Esophagus muscularis mucosa (tissue), 4 donors: ENCODE measurements at regions not wholly inside any gene's neighbourhood (a gene's known extent, or its start where the extent isn't known, plus 50 kb on each side); places are given as distances from the start of the nearest gene placed in this dataset.
"Not testable (repeated sequence)": the region's sequence is repeated elsewhere in the genome, so short reads cannot be mapped to it uniquely, and the experiment has no call there.

Experiments used
- DNase-seq: peaks from one replicate; pipeline ENCODE4 v3.0.0-alpha.2; 2017; ENCODE audit errors: extremely low spot score
- H3K27ac ChIP-seq, 4 donors: fragments of 200-600 bp; sonication (generic); replicated peaks in 1 of 4; 1 replicate in 3 of 4; 2 replicates in 1 of 4; pipeline ENCODE4 v1.5.1; 2016 to 2019; ENCODE audit warnings: mild to moderate bottlenecking in 1 of 4
- H3K27me3 ChIP-seq, 4 donors: fragments of 200-600 bp; sonication (generic); one replicate each; pipeline versions ENCODE4 v1.5.1 to v1.6.0; 2016 to 2019
- H3K36me3 ChIP-seq, 4 donors: fragments of 200-600 bp; sonication (generic); one replicate each; pipeline ENCODE4 v1.5.1; 2016 to 2019
- H3K4me1 ChIP-seq, 4 donors: fragments of 200-600 bp; sonication (generic); one replicate each; pipeline ENCODE4 v1.5.1; 2016 to 2019
- H3K4me3 ChIP-seq, 4 donors: fragments of 200-600 bp; sonication (generic); 1 replicate in 2 of 4; 2 replicates in 2 of 4; pipeline ENCODE4 v1.5.1; 2016 to 2019; ENCODE audit warnings: mild to moderate bottlenecking in 4 of 4, moderate library complexity in 1 of 4
- H3K9me3 ChIP-seq, 4 donors: fragments of 200-600 bp; sonication (generic); 1 replicate in 3 of 4; 2 replicates in 1 of 4; pipeline ENCODE4 v1.5.1; 2016 to 2019
- CTCF ChIP-seq, 3 experiments: fragments of 200-600 bp in 2 of 3; fragments of 450-650 bp in 1 of 3; sonication (generic) in 2 of 3; IDR thresholded peaks; one replicate each; pipeline ENCODE4 v1.5.1; 2017 to 2019; ENCODE audit warnings: antibody characterized with exemption in 3 of 3, mild to moderate bottlenecking in 2 of 3, moderate library complexity in 1 of 3
- EP300 ChIP-seq: sonication (generic); formaldehyde crosslinking; IDR thresholded peaks from one replicate; pipeline ENCODE4 v1.6.1; 2017; ENCODE audit warnings: antibody characterized with exemption
- POLR2A ChIP-seq: fragments of 450-650 bp; IDR thresholded peaks from one replicate; pipeline ENCODE4 v1.6.1; 2017; ENCODE audit warnings: antibody characterized with exemption, moderate library complexity, mild to moderate bottlenecking, low read depth
- POLR2AphosphoS5 ChIP-seq, 2 donors: sonication (generic); formaldehyde crosslinking; IDR thresholded peaks; one replicate each; pipeline ENCODE4 v1.6.1; 2017; ENCODE audit warnings: antibody characterized with exemption in 2 of 2
- WGBS: methylation state at CpG from one replicate; pipeline ENCODE4 v1.1.5; 2018; 5-methylcytosine and 5-hydroxymethylcytosine counted together
- intact Hi-C: fragments of 100-400 bp; cut with DNase I; formaldehyde crosslinking; loops from one replicate; pipeline ENCODE4 v1.15.1; 2023

GRCh38 chr15:59791079-59791478, 102.0 kb upstream of the BNIP2 start:
- intact Hi-C loops: no loop called here
- TF ChIP-seq EP300: no peak
- no peak for TF ChIP-seq CTCF (IDR thresholded peaks at IDR 0.05)
- TF ChIP-seq POLR2A: no peak
- TF ChIP-seq POLR2AphosphoS5 (IDR thresholded peaks at IDR 0.05): no peak
- no peak overlapping the region for H3K27ac ChIP-seq

GRCh38 chr15:59786466-59786865, 97.3 kb upstream of the BNIP2 start:
- 100% methylated on average over 3 of the region's 3 CpGs for WGBS
- DNase-seq, H3K4me3 ChIP-seq, H3K9me3 ChIP-seq, H3K36me3 ChIP-seq, H3K27ac ChIP-seq, intact Hi-C loops, H3K4me1 ChIP-seq: not testable (repeated sequence)
- H3K27me3 ChIP-seq: peaks cover 0 to 28% (median 0%) of the 10 kb centered on the region in 4 donors

More at GRCh38 chr15:59791079-59791478, 102.0 kb upstream of the BNIP2 start:
- H3K27me3 ChIP-seq: peaks cover 0 to 34% (median 0%) of the 10 kb centered on the region in 4 donors
- no peaks in the 10 kb centered on the region for H3K4me1 ChIP-seq
- H3K36me3 ChIP-seq: no peaks in the 10 kb centered on the region
- 85% methylated on average over 5 of the region's 5 CpGs for WGBS
- H3K4me3 ChIP-seq: no peak overlapping the region
- DNase-seq: no peak
- no peaks in the 10 kb centered on the region for H3K9me3 ChIP-seq

- 75% methylated on average over 1 of the region's 1 CpG for WGBS
- H3K36me3 ChIP-seq, H3K27ac ChIP-seq, H3K4me3 ChIP-seq, H3K9me3 ChIP-seq, intact Hi-C loops, DNase-seq, H3K4me1 ChIP-seq: not testable (repeated sequence)
- peaks cover 0 to 23% (median 0%) of the 10 kb centered on the region in 4 donors for H3K27me3 ChIP-seq
Measured at GRCh38 chr15:59785981-59786380, 96.9 kb upstream of the BNIP2 start.

GRCh38 chr15:59783774-59784520, 94.8 kb upstream of the BNIP2 start:
- H3K4me1 ChIP-seq, H3K9me3 ChIP-seq, DNase-seq, intact Hi-C loops, H3K4me3 ChIP-seq, H3K27ac ChIP-seq, H3K36me3 ChIP-seq: not testable (repeated sequence)
- WGBS: 65% methylated on average over 7 of the region's 8 CpGs
- H3K27me3 ChIP-seq: peaks cover 0 to 14% (median 0%) of the 10 kb centered on the region in 4 donors

GRCh38 chr15:59779110-59779509, 90.0 kb upstream of the BNIP2 start:
- WGBS: 90% methylated on average over 1 of the region's 1 CpG
- H3K27ac ChIP-seq: no peak overlapping the region
- H3K27me3 ChIP-seq: peaks cover 0 to 3% (median 0%) of the 10 kb centered on the region in 4 donors
- H3K4me1 ChIP-seq: no peaks in the 10 kb centered on the region
- no peaks in the 10 kb centered on the region for H3K9me3 ChIP-seq
- intact Hi-C loops: no loop called here
- no peak overlapping the region for H3K4me3 ChIP-seq
- TF ChIP-seq EP300 (no peak), POLR2AphosphoS5 (IDR thresholded peaks at IDR 0.05) (no peak), POLR2A (no peak), CTCF (IDR thresholded peaks at IDR 0.05) (no peak)
- no peak for DNase-seq
- no peaks in the 10 kb centered on the region for H3K36me3 ChIP-seq

GRCh38 chr15:59764775-59765174, 75.7 kb upstream of the BNIP2 start:
- H3K27ac ChIP-seq: no peak overlapping the region
- H3K36me3 ChIP-seq: no peaks in the 10 kb centered on the region
- H3K4me1 ChIP-seq: no peaks in the 10 kb centered on the region
- no peak for TF ChIP-seq CTCF (IDR thresholded peaks at IDR 0.05)
- no peak for TF ChIP-seq POLR2A
- no peak for TF ChIP-seq EP300
- no peak for TF ChIP-seq POLR2AphosphoS5 (IDR thresholded peaks at IDR 0.05)
- no peaks in the 10 kb centered on the region for H3K9me3 ChIP-seq
- no peak overlapping the region for H3K4me3 ChIP-seq
- WGBS: 63% methylated on average over 2 of the region's 2 CpGs
- peaks cover 0 to 7% (median 0%) of the 10 kb centered on the region in 4 donors for H3K27me3 ChIP-seq
- intact Hi-C loops: no loop called here
- no peak for DNase-seq
